ENCODE measurements at regions not wholly inside any gene's neighbourhood (a gene's known extent, or its start where the extent isn't known, plus 50 kb on each side); places are given as distances from the start of the nearest gene placed in this dataset.
"Not testable (repeated sequence)": the region's sequence is repeated elsewhere in the genome, so short reads cannot be mapped to it uniquely, and the experiment has no call there.

DNA sequence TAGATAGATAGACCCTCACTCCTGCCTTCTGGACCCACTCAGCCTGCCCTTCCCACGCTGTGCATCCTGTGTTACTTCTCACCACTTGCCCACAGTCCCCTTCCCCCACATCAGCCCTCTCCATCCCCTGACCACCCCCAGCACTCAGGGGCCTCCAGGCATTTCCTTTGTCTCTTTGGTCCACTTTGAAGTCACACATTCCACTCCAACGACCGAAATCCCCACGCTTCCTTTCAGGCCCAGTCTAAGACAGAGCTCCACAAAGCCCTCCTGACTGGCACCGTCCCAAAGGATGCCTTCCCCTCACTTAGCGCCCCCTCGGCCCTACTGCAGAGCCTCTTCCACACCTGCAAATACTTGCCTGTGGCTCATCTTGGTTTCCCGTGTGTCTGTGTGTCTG lies 83.8 kb downstream of the FOXF2 start:
- H3K4me1 ChIP-seq (ENCODE audit: control insufficient read depth, low read depth, low read length), result no peaks in the 10 kb centered on the region

DNA sequence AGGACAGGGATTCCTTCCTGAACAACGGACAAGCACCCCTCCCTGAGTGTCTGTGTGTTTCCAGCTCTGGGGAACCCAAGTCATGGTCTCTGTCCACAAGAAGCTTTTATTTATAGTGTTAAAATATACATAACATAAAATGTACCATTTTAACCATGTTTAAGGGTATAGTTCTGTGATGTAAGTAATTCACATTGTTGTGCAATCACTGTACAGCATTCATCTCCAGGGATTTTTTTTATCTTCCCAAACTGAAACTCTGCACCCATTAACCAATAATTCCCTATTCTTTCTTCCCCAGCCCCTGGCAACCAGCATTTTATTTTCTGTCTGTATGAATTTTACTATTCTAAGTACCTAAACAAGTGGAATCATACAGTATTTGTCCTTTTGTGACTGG lies 84.2 kb downstream of the FOXF2 start:
- Histone ChIP-seq H3K27me3 (ENCODE audit: control insufficient read depth, insufficient read depth, low read length) (no peaks in the 10 kb centered on the region), H3K9ac (ENCODE audit: low read length) (no peak overlapping the region), H3K4me1 (ENCODE audit: control insufficient read depth, low read depth, low read length) (no peaks in the 10 kb centered on the region), H3K9me3 (ENCODE audit: control insufficient read depth, low read depth, low read length) (no peaks in the 10 kb centered on the region), H3K4me3 (ENCODE audit: low read length) (no peak overlapping the region), H3K27ac (ENCODE audit: low read length) (no peak overlapping the region), H3K36me3 (ENCODE audit: control insufficient read depth, low read depth, low read length) (no peaks in the 10 kb centered on the region)

More for the DNA sequence above, 83.8 kb downstream of the FOXF2 start:
- no peak overlapping the region for H3K9ac ChIP-seq (ENCODE audit: low read length)
- H3K36me3 ChIP-seq (ENCODE audit: control insufficient read depth, low read depth, low read length), result no peaks in the 10 kb centered on the region
- no peaks in the 10 kb centered on the region for H3K27me3 ChIP-seq (ENCODE audit: control insufficient read depth, insufficient read depth, low read length)
- H3K4me3 ChIP-seq (ENCODE audit: low read length), result no peak overlapping the region
- H3K27ac ChIP-seq (ENCODE audit: low read length), result no peak overlapping the region
- H3K9me3 ChIP-seq (ENCODE audit: control insufficient read depth, low read depth, low read length), result no peaks in the 10 kb centered on the region

DNA sequence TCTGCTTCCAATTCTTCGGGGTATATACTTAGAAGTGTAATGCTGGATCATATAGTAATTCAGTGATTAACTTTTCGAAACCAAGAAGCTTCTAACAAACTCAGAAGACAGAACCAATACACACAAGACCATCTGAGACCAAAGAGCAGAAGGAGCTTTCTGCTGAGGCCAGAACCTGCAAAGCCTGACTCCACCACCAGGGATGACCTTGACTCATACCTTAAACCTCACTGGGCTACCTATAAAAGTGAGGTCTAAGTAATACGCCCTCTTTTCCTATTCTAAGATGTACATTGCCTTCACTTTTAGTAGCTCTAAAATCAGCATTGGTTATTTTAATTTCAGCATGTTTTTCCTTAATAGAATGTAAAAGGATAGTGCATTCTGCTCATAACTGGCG lies 84.8 kb downstream of the FOXF2 start:
- H3K4me1 ChIP-seq (ENCODE audit: control insufficient read depth, low read depth, low read length), result no peaks in the 10 kb centered on the region
- no peaks in the 10 kb centered on the region for H3K9me3 ChIP-seq (ENCODE audit: control insufficient read depth, low read depth, low read length)
- H3K36me3 ChIP-seq (ENCODE audit: control insufficient read depth, low read depth, low read length), result no peaks in the 10 kb centered on the region
- no peak overlapping the region for H3K27ac ChIP-seq (ENCODE audit: low read length)
- H3K9ac ChIP-seq (ENCODE audit: low read length), result no peak overlapping the region
- H3K27me3 ChIP-seq (ENCODE audit: control insufficient read depth, insufficient read depth, low read length), result no peaks in the 10 kb centered on the region
- H3K4me3 ChIP-seq (ENCODE audit: low read length), result no peak overlapping the region

DNA sequence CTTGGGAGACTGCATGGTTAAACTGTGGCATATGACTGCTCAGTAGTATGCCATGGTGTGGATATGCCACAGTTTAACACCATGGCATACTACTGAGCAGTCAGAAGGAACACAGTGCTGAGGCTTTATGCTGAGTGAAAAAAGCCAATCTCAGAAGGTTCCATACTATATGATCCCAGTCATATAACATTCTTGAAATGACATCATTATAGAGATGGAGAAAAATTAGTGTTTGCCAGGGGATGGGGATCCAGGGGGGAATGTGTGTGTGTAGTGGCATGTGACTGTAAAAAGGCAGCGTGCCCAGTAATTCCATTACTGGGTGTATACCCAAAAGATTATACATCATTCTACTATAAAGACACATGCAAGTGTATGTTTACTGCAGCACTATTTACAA lies 85.8 kb downstream of the FOXF2 start:
- H3K4me1 ChIP-seq (ENCODE audit: control insufficient read depth, low read depth, low read length), result no peaks in the 10 kb centered on the region
- no peaks in the 10 kb centered on the region for H3K9me3 ChIP-seq (ENCODE audit: control insufficient read depth, low read depth, low read length)
- H3K9ac ChIP-seq (ENCODE audit: low read length), result no peak overlapping the region
- H3K27ac ChIP-seq (ENCODE audit: low read length), result no peak overlapping the region
- no peaks in the 10 kb centered on the region for H3K36me3 ChIP-seq (ENCODE audit: control insufficient read depth, low read depth, low read length)
- H3K4me3 ChIP-seq (ENCODE audit: low read length), result no peak overlapping the region
- no peaks in the 10 kb centered on the region for H3K27me3 ChIP-seq (ENCODE audit: control insufficient read depth, insufficient read depth, low read length)

DNA sequence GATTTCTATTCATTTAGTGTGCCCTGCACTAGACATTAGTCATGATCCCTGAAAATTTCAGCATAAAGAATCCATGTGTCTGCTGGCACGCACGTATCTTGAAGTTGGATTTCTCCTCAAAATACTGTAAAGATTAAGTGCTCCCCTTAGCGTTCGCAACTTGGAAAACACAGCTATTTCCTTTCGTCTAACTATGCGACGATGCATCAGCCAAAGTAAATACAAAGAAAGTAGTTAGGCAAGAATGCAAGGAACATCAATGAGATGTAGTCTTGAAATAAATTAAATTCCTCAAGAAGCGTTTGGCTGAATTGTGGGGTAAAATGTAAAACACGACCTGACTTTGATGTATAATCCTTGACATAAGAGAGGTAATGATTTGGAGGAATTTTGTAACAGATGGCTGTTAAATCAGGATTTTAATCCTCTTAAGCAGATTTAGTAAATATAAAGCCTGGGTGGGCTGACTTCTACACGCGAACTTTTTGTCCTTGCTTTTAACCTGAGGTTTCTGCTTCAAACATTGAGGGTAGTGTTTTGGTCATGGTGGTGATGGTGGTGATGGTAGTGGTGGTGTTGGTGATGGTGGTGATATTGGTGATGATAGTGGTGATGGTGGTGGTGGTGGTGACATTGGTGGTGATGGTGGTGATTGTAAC lies 88.2 kb downstream of the FOXF2 start:
- H3K27me3 ChIP-seq (ENCODE audit: control insufficient read depth, insufficient read depth, low read length), result no peaks in the 10 kb centered on the region
- no peaks in the 10 kb centered on the region for H3K36me3 ChIP-seq (ENCODE audit: control insufficient read depth, low read depth, low read length)
- H3K9me3 ChIP-seq (ENCODE audit: control insufficient read depth, low read depth, low read length), result no peaks in the 10 kb centered on the region
- H3K27ac ChIP-seq (ENCODE audit: low read length), result no peak overlapping the region
- H3K4me1 ChIP-seq (ENCODE audit: control insufficient read depth, low read depth, low read length), result no peaks in the 10 kb centered on the region
- no peak overlapping the region for H3K4me3 ChIP-seq (ENCODE audit: low read length)
- no peak overlapping the region for H3K9ac ChIP-seq (ENCODE audit: low read length)

DNA sequence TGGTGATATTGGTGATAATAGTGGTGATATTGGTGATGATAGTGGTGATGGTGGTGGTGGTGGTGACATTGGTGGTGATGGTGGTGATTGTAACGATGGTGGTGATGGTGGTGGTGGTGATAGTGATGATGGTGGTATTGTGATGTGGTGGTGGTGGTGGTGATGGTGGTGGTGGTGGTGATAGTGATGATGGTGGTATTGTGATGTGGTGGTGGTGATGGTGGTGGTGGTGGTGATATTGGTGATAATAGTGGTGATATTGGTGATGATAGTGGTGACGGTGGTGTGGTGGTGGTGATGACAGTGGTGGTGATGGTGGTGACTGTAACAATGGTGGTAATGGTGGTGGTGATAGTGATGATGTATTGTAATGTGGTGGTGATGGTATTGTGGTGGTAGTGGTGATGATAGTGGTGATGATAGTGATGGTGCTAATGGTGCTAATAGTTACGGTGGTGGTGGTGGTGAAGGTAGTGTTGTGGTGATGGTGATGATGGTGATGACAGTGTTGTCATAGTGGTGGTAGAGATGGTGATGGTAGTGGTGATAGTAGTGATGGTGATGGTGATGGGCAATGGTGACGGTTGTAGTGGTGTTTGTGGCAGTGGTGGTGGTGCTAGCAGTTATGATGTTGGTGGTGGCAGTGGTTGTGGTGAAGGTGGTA lies 88.9 kb downstream of the FOXF2 start:
- not testable (repeated sequence) for H3K27ac ChIP-seq (ENCODE audit: low read length); H3K9me3 ChIP-seq (ENCODE audit: control insufficient read depth, low read depth, low read length); H3K27me3 ChIP-seq (ENCODE audit: control insufficient read depth, insufficient read depth, low read length); H3K4me1 ChIP-seq (ENCODE audit: control insufficient read depth, low read depth, low read length); H3K4me3 ChIP-seq (ENCODE audit: low read length); H3K36me3 ChIP-seq (ENCODE audit: control insufficient read depth, low read depth, low read length); H3K9ac ChIP-seq (ENCODE audit: low read length)

DNA sequence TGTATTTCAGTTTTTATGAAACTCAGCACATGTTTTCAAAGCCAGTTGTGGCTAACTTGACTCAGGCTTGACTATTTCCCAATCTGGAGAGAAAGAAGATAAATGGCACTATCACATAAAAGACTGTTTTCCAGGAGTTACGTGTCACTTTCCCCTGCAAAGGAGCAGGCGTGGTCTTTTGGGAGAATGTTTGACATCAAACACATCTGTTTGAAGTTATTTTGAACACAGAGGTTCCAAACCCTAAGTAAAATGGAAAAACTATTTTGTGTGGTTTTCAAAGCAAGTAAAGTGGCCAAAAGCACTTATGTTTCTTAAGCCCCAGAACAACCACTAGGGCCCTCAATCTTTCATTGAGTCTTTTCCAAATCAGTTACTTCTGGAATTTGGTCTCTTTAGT lies 89.7 kb downstream of the FOXF2 start:
- Histone ChIP-seq H3K36me3 (ENCODE audit: control insufficient read depth, low read depth, low read length) (no peaks in the 10 kb centered on the region), H3K27ac (ENCODE audit: low read length) (no peak overlapping the region), H3K9ac (ENCODE audit: low read length) (no peak overlapping the region)

DNA sequence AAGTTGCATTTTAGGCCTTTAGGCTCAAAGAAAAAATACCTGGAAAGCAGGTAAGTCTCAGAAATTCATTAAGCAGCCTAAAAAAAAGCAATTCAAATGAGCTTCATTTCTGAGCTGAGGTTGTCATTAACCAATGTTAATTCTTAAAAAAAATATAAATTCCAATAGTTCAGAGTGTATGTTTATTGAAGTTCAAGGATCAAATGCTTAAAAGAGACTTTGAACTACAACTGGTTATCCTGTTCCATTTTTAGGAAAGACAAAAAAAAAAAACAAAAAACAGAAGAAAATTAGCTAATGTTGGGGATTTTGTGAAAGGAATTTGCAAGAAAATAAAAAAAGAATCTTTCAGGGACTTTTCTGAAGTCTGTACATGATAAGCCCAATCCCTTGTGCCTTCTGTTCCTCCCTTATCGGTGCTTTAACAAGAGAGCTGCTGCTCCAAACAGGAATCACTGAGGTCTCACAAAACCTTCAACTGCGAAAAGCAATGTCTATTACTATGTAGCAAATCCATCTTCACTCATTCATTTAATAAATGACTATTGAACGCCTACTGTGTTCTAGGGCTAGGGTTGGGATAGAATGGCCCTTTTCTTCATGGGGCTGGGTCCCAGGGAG lies 90.3 kb downstream of the FOXF2 start:
- Histone ChIP-seq H3K27ac (ENCODE audit: low read length) (no peak overlapping the region), H3K4me1 (ENCODE audit: control insufficient read depth, low read depth, low read length) (no peaks in the 10 kb centered on the region), H3K36me3 (ENCODE audit: control insufficient read depth, low read depth, low read length) (no peaks in the 10 kb centered on the region), H3K27me3 (ENCODE audit: control insufficient read depth, insufficient read depth, low read length) (no peaks in the 10 kb centered on the region), H3K4me3 (ENCODE audit: low read length) (no peak overlapping the region), H3K9ac (ENCODE audit: low read length) (no peak overlapping the region), H3K9me3 (ENCODE audit: control insufficient read depth, low read depth, low read length) (no peaks in the 10 kb centered on the region)

More for the DNA sequence above, 89.7 kb downstream of the FOXF2 start:
- H3K27me3 ChIP-seq (ENCODE audit: control insufficient read depth, insufficient read depth, low read length), result no peaks in the 10 kb centered on the region
- no peak overlapping the region for H3K4me3 ChIP-seq (ENCODE audit: low read length)
- no peaks in the 10 kb centered on the region for H3K9me3 ChIP-seq (ENCODE audit: control insufficient read depth, low read depth, low read length)
- H3K4me1 ChIP-seq (ENCODE audit: control insufficient read depth, low read depth, low read length), result no peaks in the 10 kb centered on the region

DNA sequence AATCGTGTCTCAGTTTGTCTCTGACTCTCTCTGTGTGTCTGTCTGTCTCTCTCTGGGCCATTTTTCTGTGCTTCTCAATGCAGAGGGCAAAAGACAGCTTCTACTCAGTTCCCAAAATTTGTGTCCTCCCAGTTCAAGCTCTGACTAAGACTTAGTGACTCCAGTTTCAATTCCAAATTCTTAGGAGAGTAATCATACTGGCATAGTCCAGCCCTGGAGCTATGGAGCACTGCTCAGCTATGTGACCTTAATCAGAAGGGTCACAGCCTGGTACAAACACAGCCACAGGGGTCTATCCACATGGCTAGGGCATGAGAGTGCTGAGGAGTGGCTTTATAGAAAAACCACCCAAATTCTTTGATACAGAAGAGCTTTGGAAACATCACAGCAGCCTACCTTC lies 91.9 kb downstream of the FOXF2 start:
- Histone ChIP-seq H3K9ac (ENCODE audit: low read length) (no peak overlapping the region), H3K4me3 (ENCODE audit: low read length) (no peak overlapping the region), H3K36me3 (ENCODE audit: control insufficient read depth, low read depth, low read length) (no peaks in the 10 kb centered on the region), H3K4me1 (ENCODE audit: control insufficient read depth, low read depth, low read length) (no peaks in the 10 kb centered on the region), H3K9me3 (ENCODE audit: control insufficient read depth, low read depth, low read length) (no peaks in the 10 kb centered on the region), H3K27ac (ENCODE audit: low read length) (no peak overlapping the region), H3K27me3 (ENCODE audit: control insufficient read depth, insufficient read depth, low read length) (no peaks in the 10 kb centered on the region)

DNA sequence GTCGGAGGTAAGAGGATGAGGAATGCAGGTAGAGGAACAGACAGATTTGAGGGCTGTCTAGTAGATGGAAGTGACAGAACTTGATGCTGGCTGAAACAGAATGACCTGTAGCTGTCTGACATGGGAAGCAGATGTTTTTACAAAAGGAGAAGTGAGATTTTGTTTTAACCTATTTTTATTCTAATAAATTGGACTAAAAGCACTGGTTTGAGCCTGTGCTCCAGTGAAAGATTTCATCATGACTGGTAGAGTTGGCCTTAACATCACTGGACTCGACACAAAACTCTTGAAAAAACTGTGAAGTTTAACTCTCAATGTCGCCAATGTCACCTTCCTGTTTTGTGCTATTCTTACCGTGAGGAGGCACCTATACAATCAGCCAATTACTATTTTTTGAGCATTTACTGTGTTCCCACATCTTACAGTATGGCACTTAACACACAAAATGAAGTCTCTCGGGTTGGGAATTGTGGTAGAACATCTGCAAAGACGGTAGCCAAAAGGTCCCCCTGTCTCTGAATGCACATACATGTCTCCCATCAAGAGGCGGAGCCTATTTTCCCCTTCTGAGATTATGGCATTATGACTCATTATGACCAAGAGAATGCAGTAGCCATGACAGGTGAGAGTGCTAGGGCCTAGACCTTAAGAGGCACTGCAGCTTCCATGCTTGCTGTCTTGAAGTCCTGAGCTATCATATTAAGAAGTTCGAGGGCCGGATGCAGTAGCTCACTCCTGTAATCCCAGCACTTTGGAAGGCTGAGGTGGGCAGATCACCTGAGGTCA lies 93.2 kb downstream of the FOXF2 start:
- Histone ChIP-seq H3K36me3 (ENCODE audit: control insufficient read depth, low read depth, low read length) (no peaks in the 10 kb centered on the region), H3K4me3 (ENCODE audit: low read length) (no peak overlapping the region), H3K9me3 (ENCODE audit: control insufficient read depth, low read depth, low read length) (no peaks in the 10 kb centered on the region), H3K27me3 (ENCODE audit: control insufficient read depth, insufficient read depth, low read length) (no peaks in the 10 kb centered on the region), H3K9ac (ENCODE audit: low read length) (no peak overlapping the region), H3K27ac (ENCODE audit: low read length) (no peak overlapping the region), H3K4me1 (ENCODE audit: control insufficient read depth, low read depth, low read length) (no peaks in the 10 kb centered on the region)

DNA sequence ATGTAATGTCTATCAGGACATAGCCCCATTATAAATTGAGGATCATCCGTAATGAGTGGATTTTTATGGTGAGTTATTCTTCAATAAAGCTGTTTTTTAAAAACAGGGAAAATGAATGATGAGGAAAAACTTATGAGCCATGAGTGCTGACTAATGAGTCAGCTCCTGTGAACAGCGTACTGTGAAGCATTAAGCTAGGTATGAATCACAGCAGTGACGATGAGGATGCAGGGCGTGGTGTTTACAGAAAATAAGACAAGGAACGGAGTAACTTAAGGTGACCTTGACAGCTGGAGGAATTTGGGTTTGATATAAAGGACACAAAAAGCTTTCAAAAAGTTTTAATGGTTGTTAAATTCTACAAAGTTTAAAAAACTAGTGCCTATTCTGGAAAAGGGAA lies 96.3 kb downstream of the FOXF2 start:
- H3K9ac ChIP-seq (ENCODE audit: low read length), result no peak overlapping the region
- H3K36me3 ChIP-seq (ENCODE audit: control insufficient read depth, low read depth, low read length), result no peaks in the 10 kb centered on the region
- H3K4me1 ChIP-seq (ENCODE audit: control insufficient read depth, low read depth, low read length), result no peaks in the 10 kb centered on the region
- no peaks in the 10 kb centered on the region for H3K27me3 ChIP-seq (ENCODE audit: control insufficient read depth, insufficient read depth, low read length)
- no peaks in the 10 kb centered on the region for H3K9me3 ChIP-seq (ENCODE audit: control insufficient read depth, low read depth, low read length)
- H3K4me3 ChIP-seq (ENCODE audit: low read length), result no peak overlapping the region
- H3K27ac ChIP-seq (ENCODE audit: low read length), result no peak overlapping the region
